Right lobe of liver (tissue), 6 donors: ENCODE measurements at regions not wholly inside any gene's neighbourhood (a gene's known extent, or its start where the extent isn't known, plus 50 kb on each side); places are given as distances from the start of the nearest gene placed in this dataset.
"Not testable (repeated sequence)": the region's sequence is repeated elsewhere in the genome, so short reads cannot be mapped to it uniquely, and the experiment has no call there.

Experiments
- ATAC-seq, 4 donors: fragments of 200-7000 bp; cut with Tn5 transposase; one replicate each; pipeline ENCODE4 v1.9.1; 2020; ENCODE audit warnings: mild to moderate bottlenecking in 4 of 4, moderate library complexity in 4 of 4
- DNase-seq, 3 donors: peaks; one replicate each; pipeline ENCODE4 v3.0.0-alpha.2; 2020
- H3K27ac ChIP-seq, 3 donors: fragments of 200-600 bp; one replicate each; pipeline ENCODE4 v1.8.0; 2022
- H3K27me3 ChIP-seq, 2 donors: fragments of 200-600 bp; one replicate each; pipeline ENCODE4 v1.8.0; 2022
- H3K36me3 ChIP-seq, 4 donors: fragments of 200-600 bp; sonication (generic) in 1 of 4; one replicate each; pipeline versions ENCODE4 v1.5.1 to v1.8.0; 2017 to 2022; ENCODE audit warnings: control low read depth in 1 of 4
- H3K4me1 ChIP-seq, 4 donors: fragments of 200-600 bp; sonication (generic) in 1 of 4; one replicate each; pipeline versions ENCODE4 v1.5.1 to v1.8.0; 2017 to 2022; ENCODE audit warnings: control low read depth in 1 of 4
- H3K4me3 ChIP-seq, 3 donors: fragments of 200-600 bp; one replicate each; pipeline ENCODE4 v1.8.0; 2022
- H3K9me3 ChIP-seq, 4 donors: fragments of 200-600 bp; sonication (generic) in 1 of 4; one replicate each; pipeline versions ENCODE4 v1.5.1 to v1.8.0; 2017 to 2022; ENCODE audit warnings: control low read depth in 1 of 4
- POLR2A ChIP-seq: fragments of 450-650 bp; IDR thresholded peaks from one replicate; pipeline ENCODE4 v1.6.1; 2017; ENCODE audit warnings: antibody characterized with exemption, mild to moderate bottlenecking
- WGBS: methylation state at CpG from one replicate; pipeline ENCODE4 v1.1.6; 2018; ENCODE audit warnings: low coverage, low lambda C conversion rate; ENCODE audit not compliant: insufficient coverage; ENCODE audit errors: missing lambda C conversion rate; 5-methylcytosine and 5-hydroxymethylcytosine counted together
- intact Hi-C, 2 donors: fragments of 100-400 bp; cut with DNase I; formaldehyde crosslinking; loops; one replicate each; pipeline versions ENCODE4 v1.11.2 to v1.14.1; 2022
- TF ChIP-seq, protein P1 (sequence below), 4 donors: fragments of 200-600 bp in 3 of 4; fragments of 450-650 bp in 1 of 4; IDR thresholded peaks; one replicate each; pipeline versions ENCODE4 v1.5.1 to v1.8.0; 2016 to 2022; ENCODE audit warnings: antibody characterized with exemption in 4 of 4, mild to moderate bottlenecking in 2 of 4
- donor health status: DM: no; HTN: yes; CAD: no.
- donor health status: DM: no; HTN: no; CAD: no.
- donor health status: DM: no; HTN: no; CAD: no.
- donor health status: DM: no; HTN: yes; CAD: no.
- donor health status: DM: no; HTN: yes; CAD: no.

- no peak for ATAC-seq
- H3K9me3 ChIP-seq, result no peaks in the 10 kb centered on the region
- H3K27me3 ChIP-seq, result no peaks in the 10 kb centered on the region
- no peak overlapping the region for H3K27ac ChIP-seq
- H3K4me3 ChIP-seq, result no peak overlapping the region
- intact Hi-C loops, result no loop called here
- H3K36me3 ChIP-seq, result no peaks in the 10 kb centered on the region
- H3K4me1 ChIP-seq, result no peaks in the 10 kb centered on the region
- no peak for TF ChIP-seq POLR2A
- TF ChIP-seq, protein P1, sequence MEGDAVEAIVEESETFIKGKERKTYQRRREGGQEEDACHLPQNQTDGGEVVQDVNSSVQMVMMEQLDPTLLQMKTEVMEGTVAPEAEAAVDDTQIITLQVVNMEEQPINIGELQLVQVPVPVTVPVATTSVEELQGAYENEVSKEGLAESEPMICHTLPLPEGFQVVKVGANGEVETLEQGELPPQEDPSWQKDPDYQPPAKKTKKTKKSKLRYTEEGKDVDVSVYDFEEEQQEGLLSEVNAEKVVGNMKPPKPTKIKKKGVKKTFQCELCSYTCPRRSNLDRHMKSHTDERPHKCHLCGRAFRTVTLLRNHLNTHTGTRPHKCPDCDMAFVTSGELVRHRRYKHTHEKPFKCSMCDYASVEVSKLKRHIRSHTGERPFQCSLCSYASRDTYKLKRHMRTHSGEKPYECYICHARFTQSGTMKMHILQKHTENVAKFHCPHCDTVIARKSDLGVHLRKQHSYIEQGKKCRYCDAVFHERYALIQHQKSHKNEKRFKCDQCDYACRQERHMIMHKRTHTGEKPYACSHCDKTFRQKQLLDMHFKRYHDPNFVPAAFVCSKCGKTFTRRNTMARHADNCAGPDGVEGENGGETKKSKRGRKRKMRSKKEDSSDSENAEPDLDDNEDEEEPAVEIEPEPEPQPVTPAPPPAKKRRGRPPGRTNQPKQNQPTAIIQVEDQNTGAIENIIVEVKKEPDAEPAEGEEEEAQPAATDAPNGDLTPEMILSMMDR (IDR thresholded peaks at IDR 0.05), result no peak
- no peak for DNase-seq
Observed at GRCh38 chr9:104232781-104233341, 138.8 kb downstream of the SMC2 start.

DNA sequence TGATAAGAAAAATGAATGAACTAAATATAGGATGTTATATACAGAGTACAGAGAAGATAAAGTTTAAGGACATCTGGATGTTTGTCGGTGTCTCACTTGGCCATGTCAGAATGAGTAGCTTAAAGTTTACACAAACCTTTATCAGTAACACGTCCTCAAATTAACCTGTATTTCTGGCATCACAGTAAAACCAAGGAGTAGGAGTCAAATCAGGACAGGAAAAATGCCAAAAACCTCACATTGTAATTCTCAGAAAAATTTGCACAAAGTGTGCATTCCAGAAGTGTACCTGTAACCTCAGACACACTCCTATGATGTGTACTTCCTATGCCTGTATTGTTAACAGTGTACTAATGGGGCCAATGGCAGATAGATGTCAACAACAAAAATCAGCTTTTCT is 139.3 kb downstream of the SMC2 start:
- intact Hi-C loops, result no loop called here
- no peaks in the 10 kb centered on the region for H3K9me3 ChIP-seq
- no peak overlapping the region for H3K27ac ChIP-seq
- H3K4me1 ChIP-seq, result no peaks in the 10 kb centered on the region
- WGBS, result 16% methylated on average over 2 of the region's 2 CpGs
- H3K36me3 ChIP-seq, result no peaks in the 10 kb centered on the region
- ATAC-seq (no peak), DNase-seq (no peak)
- H3K4me3 ChIP-seq, result no peak overlapping the region
- no peaks in the 10 kb centered on the region for H3K27me3 ChIP-seq
- TF ChIP-seq POLR2A, result no peak
- TF ChIP-seq, protein P1 (IDR thresholded peaks at IDR 0.05), result no peak

DNA sequence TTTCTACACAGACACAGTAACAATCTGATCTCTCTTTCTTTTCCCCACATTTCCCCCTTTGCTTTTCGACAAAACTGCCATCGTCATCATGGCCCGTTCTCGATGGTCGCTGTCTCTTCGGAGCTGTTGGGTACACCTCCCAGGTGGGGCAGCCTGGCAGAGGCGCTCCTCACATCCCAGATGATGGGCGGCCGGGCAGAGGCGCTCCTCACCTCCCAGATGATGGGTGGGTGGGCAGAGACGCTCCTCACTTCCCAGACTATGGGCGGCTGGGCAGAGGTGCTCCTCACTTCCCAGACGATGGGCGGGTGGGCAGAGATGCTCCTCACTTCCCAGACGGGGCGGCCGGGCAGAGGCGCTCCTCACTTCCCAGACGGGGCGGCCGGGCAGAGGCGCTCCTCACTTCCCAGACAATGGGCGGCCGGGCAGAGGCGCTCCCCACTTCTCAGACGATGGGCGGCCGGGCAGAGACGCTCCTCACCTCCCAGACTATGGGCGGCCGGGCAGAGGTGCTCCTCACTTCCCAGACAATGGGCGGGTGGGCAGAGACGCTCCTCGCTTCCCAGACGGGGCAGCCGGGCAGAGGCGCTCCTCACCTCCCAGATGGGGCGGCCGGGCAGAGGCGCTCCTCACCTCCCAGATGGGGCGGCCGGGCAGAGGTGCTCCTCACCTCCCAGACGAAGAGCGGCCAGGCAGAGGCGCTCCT is 140.7 kb downstream of the SMC2 start:
- H3K4me1 ChIP-seq, H3K27me3 ChIP-seq, H3K9me3 ChIP-seq, H3K36me3 ChIP-seq, H3K4me3 ChIP-seq, DNase-seq, intact Hi-C loops, ATAC-seq, H3K27ac ChIP-seq: not testable (repeated sequence)
- 97% methylated on average over 8 of the region's 45 CpGs for WGBS

DNA sequence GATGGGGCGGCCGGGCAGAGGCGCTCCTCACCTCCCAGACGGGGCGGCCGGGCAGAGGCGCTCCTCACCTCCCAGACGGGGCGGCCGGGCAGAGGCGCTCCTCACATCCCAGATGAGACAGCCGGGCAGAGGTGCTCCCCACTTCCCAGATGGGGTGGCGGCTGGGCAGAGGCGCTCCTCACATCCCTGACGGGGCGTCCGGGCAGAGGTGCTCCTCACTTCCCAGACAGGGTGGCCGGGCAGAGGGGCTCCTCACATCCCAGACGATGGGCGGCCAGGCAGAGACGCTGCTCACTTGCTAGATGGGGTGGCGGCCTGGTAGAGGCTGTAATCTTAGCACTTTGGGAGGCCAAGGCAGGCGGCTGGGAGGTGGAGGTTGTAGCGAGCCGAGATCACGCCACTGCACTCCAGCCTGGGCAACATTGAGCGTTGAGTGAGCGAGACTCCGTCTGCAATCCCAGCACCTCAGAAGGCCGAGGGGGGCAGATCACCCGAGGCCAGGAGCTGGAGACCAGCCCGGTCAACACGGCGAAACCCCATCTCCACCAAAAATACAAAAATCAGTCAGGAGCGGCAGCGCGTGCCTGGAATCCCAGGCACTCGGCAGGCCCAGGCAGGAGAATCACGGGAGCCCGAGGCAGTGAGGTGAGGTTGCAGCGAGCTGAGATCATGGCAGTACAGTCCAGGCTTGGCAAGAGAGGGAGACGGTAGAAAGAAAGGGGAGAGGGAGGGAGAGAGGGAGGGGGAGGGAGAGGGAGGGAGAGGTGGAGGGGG is 141.4 kb downstream of the SMC2 start:
- H3K27me3 ChIP-seq, H3K27ac ChIP-seq, intact Hi-C loops, ATAC-seq, H3K4me1 ChIP-seq, H3K36me3 ChIP-seq, H3K9me3 ChIP-seq, H3K4me3 ChIP-seq: not testable (repeated sequence)
- WGBS, result 93% methylated on average over 10 of the region's 42 CpGs
- peak in 1 of 3 donors; percentile 37 for DNase-seq

GRCh38 chr9:104238668-104239067 is 144.6 kb downstream of the SMC2 start:
- no peak for TF ChIP-seq POLR2A
- TF ChIP-seq, protein P1 (IDR thresholded peaks at IDR 0.05), result no peak
- intact Hi-C loops, result no loop called here

More at GRCh38 chr9:104238668-104239067, 144.6 kb downstream of the SMC2 start:
- H3K27ac ChIP-seq, result no peak overlapping the region
- no peak for ATAC-seq
- no peaks in the 10 kb centered on the region for H3K9me3 ChIP-seq
- H3K27me3 ChIP-seq, result no peaks in the 10 kb centered on the region
- no peak overlapping the region for H3K4me3 ChIP-seq
- 43% methylated on average over 3 of the region's 3 CpGs for WGBS
- H3K36me3 ChIP-seq, result no peaks in the 10 kb centered on the region
- no peak for DNase-seq
- H3K4me1 ChIP-seq, result no peaks in the 10 kb centered on the region
